Omental fat pad (tissue), 3 donors: ENCODE measurements at regions not wholly inside any gene's neighbourhood (a gene's known extent, or its start where the extent isn't known, plus 50 kb on each side); places are given as distances from the start of the nearest gene placed in this dataset.

Source experiments
- ATAC-seq: fragments of 150-250 bp; one replicate; pipeline ENCODE4 v1.9.1; 2016; ENCODE audit warnings: mild to moderate bottlenecking, moderate library complexity; ENCODE audit not compliant: low FRiP score
- DNase-seq: peaks from one replicate; pipeline ENCODE4 v3.0.0-alpha.2; 2019; ENCODE audit warnings: low spot score
- TF ChIP-seq, protein P1 (sequence below), 3 donors: fragments of 450-650 bp; IDR thresholded peaks; one replicate each; pipeline ENCODE4 v1.5.1; 2016 to 2017; ENCODE audit warnings: antibody characterized with exemption in 3 of 3, mild to moderate bottlenecking in 3 of 3, moderate library complexity in 2 of 3

DNA sequence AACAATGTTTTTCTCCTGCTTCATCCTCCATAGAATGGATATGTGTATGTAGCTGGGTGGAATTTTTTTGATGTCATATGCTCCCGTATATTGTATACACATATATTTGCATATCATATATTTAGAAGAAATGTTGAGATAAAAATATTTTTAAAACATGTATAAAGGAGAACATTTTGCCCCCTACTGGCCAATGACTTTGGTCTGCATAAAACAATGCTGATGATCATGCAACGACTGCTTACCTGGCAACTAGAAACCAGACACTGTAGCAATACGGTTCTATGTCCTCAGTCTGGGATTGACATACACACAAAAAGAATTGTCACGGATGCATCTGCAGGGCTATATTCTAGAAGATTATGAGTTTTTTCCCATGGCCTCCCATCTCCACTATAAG, 503.6 kb downstream of the ELAVL2 start:
- no peak for ATAC-seq
- DNase-seq: no peak
- TF ChIP-seq, protein P1, sequence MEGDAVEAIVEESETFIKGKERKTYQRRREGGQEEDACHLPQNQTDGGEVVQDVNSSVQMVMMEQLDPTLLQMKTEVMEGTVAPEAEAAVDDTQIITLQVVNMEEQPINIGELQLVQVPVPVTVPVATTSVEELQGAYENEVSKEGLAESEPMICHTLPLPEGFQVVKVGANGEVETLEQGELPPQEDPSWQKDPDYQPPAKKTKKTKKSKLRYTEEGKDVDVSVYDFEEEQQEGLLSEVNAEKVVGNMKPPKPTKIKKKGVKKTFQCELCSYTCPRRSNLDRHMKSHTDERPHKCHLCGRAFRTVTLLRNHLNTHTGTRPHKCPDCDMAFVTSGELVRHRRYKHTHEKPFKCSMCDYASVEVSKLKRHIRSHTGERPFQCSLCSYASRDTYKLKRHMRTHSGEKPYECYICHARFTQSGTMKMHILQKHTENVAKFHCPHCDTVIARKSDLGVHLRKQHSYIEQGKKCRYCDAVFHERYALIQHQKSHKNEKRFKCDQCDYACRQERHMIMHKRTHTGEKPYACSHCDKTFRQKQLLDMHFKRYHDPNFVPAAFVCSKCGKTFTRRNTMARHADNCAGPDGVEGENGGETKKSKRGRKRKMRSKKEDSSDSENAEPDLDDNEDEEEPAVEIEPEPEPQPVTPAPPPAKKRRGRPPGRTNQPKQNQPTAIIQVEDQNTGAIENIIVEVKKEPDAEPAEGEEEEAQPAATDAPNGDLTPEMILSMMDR (IDR thresholded peaks at IDR 0.05): no peak

DNA sequence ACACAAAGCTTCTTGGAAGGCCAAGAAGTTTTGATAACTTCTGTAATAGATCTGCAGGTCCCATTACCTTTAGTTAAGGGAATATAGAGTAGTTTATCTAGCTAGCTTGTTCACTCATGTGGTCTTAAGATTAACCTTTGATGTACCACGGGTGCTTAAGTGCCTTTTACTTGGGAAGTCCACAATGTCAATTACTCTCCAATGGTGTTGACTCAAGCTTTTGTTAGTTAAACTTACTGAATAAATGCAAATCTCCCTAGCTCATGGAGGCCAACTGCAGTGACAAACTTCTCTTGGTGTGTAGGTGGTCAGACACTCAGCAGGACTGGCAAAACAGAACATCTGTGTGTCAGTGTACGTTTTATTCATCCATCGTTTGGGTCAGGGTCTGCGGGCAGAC, 501.5 kb downstream of the ELAVL2 start:
- TF ChIP-seq, protein P1 (IDR thresholded peaks at IDR 0.05): no peak
- no peak for ATAC-seq

DNA sequence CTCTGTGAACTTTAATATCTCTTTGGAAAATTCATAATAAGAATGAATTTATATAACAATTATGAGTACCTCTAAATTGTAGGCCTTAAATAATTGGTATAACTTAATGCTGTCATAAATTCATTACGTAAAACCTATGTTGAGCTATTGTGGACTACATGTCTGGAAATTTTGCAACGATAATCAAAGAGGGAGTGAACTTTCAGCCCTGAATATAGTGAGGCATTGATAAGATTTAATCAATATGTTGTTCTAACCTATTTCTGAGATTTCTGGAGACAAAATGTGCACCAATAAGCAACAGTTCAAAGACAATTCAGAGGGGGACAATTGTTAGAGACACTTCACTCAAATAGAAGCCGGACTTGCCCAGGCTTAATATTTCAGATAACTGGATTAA, 499.4 kb downstream of the ELAVL2 start:
- no peak for ATAC-seq
- TF ChIP-seq, protein P1 (IDR thresholded peaks at IDR 0.05): no peak
- no peak for DNase-seq

More for the DNA sequence above, 501.5 kb downstream of the ELAVL2 start:
- no peak for DNase-seq

DNA sequence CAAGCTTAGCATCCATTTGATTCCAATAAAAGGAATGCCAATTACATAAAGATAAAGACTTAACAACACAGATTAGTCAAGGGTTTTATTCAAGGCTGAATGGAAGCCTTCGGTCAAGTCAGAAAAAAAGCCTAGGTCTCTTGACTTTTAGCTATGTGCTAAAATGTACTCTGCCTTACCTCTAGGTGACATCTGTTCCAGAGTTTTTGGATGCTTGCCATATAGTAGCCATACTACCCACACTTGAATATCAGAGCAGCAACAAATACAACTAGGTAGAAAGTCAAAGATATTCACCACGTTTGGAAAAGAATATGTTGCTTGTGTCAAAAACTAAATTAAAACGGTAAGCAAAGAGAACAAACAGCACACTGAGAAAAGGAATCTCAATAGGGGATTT, 484.7 kb downstream of the ELAVL2 start:
- no peak for DNase-seq
- TF ChIP-seq, protein P1 (IDR thresholded peaks at IDR 0.05): no peak
- no peak for ATAC-seq

DNA sequence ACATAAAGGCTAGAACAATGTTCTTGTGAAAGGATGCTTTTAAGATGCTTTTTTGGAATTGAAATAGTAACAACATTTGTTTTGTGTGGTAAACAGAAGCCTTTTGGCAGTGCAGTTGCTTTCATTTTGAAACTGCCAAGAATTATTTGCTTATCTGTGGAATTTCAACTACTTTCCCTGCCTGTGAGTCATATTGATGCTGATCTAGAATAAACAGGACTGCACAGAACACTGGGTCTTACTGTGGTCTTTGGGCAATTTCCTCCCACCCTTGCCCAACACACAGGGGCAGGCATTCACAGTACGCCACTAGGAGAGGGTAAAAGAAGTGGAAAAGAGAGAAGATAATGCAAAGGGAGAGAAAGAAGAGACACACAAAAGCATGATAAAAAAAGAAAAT, 483.7 kb downstream of the ELAVL2 start:
- ATAC-seq (peak; percentile 54), DNase-seq (no peak)
- TF ChIP-seq, protein P1 (IDR thresholded peaks at IDR 0.05): no peak

DNA sequence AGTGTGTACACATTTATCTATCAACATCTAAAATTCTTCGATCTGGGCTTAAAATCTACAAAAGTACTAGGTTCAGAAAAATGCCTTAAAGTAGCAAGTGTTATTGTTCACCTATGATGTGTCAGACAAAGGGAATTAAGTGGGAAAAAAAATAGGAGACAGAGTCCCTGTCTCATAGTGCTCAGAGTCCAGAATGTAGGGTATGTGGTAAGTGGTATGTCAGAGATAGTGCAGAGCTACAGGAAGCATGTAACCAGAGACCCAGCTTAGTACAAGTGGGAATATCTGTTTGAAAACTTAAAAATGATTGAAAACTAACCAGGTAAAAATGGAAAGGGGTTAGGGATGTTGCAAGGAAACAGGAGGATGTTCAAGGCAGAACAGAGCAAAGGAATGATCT, 482.8 kb downstream of the ELAVL2 start:
- DNase-seq (no peak), ATAC-seq (no peak)
- TF ChIP-seq, protein P1 (IDR thresholded peaks at IDR 0.05): no peak

DNA sequence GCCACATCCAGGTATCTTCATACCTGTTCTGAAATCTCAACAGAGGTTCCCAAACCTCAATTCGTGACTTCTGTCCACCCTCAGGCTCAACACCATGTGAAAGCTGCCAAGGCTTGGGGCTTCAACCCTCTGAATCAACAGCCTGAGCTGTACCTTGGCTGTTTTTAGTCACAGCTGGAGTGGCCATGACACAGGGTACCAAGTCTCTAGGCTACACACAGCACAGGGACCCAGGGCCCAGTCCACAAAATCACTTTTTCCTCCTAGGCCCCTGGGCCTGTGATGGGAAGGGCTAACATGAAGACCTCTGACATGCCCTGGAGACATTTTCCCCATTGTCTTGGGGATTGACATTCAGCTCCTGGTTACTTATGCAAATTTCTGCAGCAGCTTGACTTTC, 464.9 kb downstream of the ELAVL2 start:
- DNase-seq (no peak), ATAC-seq (no peak)
- TF ChIP-seq, protein P1 (IDR thresholded peaks at IDR 0.05): no peak
